ENCODE measurements at regions not wholly inside any gene's neighbourhood (a gene's known extent, or its start where the extent isn't known, plus 50 kb on each side); places are given as distances from the start of the nearest gene placed in this dataset.
"Not testable (repeated sequence)": the region's sequence is repeated elsewhere in the genome, so short reads cannot be mapped to it uniquely, and the experiment has no call there.

DNA sequence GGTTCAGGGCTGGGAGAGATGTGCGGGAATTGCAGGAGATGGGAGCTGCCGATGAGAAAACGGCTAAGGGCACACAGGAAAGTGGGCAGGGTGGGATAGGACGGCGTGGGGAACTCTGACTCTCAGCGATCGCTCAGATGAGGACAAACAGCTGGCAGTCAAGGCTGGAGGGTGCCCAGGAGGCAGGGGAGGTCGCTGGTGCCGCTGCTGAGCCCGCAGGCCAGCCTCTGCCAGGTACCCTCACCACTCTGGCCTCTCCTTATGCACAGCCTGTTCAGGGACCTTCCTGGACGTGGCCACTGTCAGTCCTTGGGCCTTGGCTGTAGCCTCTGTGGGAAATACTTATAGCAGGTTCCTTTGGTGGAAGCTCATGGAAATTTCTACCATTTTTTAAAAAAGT, 308.6 kb downstream of the TEX29 start:
- TF ChIP-seq, protein P1, sequence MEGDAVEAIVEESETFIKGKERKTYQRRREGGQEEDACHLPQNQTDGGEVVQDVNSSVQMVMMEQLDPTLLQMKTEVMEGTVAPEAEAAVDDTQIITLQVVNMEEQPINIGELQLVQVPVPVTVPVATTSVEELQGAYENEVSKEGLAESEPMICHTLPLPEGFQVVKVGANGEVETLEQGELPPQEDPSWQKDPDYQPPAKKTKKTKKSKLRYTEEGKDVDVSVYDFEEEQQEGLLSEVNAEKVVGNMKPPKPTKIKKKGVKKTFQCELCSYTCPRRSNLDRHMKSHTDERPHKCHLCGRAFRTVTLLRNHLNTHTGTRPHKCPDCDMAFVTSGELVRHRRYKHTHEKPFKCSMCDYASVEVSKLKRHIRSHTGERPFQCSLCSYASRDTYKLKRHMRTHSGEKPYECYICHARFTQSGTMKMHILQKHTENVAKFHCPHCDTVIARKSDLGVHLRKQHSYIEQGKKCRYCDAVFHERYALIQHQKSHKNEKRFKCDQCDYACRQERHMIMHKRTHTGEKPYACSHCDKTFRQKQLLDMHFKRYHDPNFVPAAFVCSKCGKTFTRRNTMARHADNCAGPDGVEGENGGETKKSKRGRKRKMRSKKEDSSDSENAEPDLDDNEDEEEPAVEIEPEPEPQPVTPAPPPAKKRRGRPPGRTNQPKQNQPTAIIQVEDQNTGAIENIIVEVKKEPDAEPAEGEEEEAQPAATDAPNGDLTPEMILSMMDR (conservative IDR thresholded peaks at IDR 0.05; ENCODE audit: control insufficient read depth, insufficient read depth, low read depth, low read length) = no peak
- DNase-seq (ENCODE audit: low read depth) = no peak
- H3K4me3 ChIP-seq (ENCODE audit: control insufficient read depth, low read depth, low read length) = no peak overlapping the region

DNA sequence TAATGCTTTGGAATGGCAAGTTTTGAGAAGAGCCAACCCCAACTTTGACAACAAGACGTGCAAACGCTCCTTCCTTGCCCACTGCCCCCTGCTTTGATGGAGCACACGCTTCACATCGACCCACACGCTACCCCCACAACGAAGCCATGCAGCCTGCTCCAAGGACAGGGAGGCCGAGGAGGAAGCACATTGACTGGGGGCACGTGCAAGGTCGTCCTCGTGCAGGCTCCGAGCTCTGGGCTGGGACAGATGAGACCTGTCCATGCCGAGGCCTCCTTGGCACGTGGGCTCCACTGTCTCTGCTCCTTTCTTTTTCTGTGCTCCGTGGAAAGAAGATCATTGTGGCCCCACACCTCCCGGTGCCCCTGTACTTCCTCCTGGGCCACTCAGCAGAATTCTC, 309.0 kb downstream of the TEX29 start:
- TF ChIP-seq, protein P1 (conservative IDR thresholded peaks at IDR 0.05; ENCODE audit: control insufficient read depth, insufficient read depth, low read depth, low read length) = no peak
- H3K4me3 ChIP-seq (ENCODE audit: control insufficient read depth, low read depth, low read length) = no peak overlapping the region
- no peak for DNase-seq (ENCODE audit: low read depth)

DNA sequence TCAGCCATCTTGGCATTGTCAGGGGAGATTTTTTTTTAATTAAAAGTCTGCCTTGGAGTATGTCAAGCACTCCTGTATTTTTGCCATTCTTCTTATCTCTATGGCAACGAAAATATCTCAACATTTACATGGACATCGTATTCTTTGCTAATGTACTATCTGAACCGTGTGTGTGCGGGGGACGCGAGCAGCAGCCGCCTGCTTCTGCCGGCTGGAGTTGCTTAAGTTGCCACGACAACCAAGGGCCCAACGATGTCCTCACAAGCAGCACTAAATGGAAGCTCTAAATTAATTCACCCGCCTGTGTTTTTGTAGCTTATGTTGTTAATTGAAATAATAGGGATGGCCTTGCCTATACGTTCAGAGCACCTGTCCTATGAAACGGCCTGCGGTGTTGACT, 309.5 kb downstream of the TEX29 start:
- TF ChIP-seq, protein P1 (conservative IDR thresholded peaks at IDR 0.05; ENCODE audit: control insufficient read depth, insufficient read depth, low read depth, low read length) = no peak
- no peak for DNase-seq (ENCODE audit: low read depth)
- no peak overlapping the region for H3K4me3 ChIP-seq (ENCODE audit: control insufficient read depth, low read depth, low read length)

DNA sequence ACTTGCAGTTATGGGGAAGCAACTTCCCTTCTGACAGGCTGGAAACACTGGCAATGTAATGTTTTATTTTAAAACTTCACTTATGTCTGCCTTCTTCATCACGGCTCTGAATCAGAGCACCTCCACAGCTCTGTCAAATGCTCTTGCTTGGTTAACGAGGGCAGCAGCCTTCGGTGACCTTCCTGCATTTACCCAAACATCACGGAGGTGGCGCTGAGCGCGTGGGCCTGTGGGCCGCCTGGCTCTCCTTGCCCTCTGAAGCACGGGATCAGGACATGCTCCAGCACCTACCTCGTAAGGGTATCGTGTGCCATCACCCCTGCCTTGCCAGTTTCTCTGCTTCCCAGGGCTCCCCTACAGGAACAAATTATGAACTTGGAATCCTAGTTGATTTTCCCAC, 310.0 kb downstream of the TEX29 start:
- no peak overlapping the region for H3K4me3 ChIP-seq (ENCODE audit: control insufficient read depth, low read depth, low read length)
- TF ChIP-seq, protein P1 (conservative IDR thresholded peaks at IDR 0.05; ENCODE audit: control insufficient read depth, insufficient read depth, low read depth, low read length) = no peak
- DNase-seq (ENCODE audit: low read depth) = no peak

DNA sequence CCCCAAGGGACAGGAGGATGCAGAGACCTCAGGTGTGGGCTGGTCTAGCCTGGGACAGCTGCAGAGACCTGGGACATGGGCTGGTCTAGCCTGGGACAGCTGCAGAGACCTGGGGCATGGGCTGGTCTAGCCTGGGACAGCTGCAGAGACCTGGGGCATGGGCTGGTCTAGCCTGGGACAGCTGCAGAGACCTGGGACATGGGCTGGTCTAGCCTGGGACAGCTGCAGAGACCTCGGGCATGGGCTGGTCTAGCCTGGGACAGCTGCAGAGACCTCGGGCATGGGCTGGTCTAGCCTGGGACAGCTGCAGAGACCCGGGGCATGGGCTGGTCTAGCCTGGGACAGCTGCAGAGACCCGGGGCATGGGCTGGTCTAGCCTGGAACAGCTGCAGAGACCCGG, 310.8 kb downstream of the TEX29 start:
- not testable (repeated sequence) for DNase-seq (ENCODE audit: low read depth); H3K4me3 ChIP-seq (ENCODE audit: control insufficient read depth, low read depth, low read length)

DNA sequence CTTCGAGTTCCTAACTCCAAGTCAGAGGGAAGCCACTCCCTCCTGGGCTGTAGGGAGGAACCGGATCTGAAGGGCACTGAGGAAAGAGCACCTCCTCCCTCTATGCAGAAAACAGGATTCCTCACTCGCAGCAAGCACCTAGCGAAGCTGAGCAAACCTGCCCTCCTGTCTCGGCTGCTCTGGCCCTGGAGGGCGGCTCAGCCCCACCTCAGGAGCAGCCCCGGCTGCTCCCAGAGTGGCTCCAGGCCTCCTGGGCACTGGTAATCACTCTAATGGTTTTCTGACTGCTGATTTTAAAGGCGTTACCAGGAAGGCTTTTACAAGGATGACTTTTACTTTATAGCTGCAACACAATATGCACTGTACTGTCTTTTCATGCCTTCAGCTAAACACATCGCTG, 312.5 kb downstream of the TEX29 start:
- no peak for DNase-seq (ENCODE audit: low read depth)
- no peak overlapping the region for H3K4me3 ChIP-seq (ENCODE audit: control insufficient read depth, low read depth, low read length)
- TF ChIP-seq, protein P1 (conservative IDR thresholded peaks at IDR 0.05; ENCODE audit: control insufficient read depth, insufficient read depth, low read depth, low read length) = no peak

DNA sequence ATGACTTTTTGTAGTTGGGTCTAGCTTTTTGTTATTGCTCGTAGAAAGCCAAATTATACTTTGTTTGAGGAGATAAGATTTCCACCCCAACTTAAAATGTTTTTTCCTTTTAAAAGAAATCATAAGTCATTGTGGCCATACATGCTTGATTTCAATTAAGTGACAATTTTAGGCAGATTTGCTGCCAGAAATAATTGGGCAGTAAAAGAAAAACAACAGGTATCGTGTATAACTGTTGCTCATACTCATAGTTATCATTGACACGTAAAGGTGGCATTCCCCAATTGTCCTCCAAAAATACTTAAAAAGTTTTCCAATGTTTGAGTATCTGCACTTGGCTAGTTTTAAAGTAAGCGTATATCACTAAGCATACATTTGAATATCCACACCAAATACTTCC, 313.0 kb downstream of the TEX29 start:
- H3K4me3 ChIP-seq (ENCODE audit: control insufficient read depth, low read depth, low read length) = no peak overlapping the region
- no peak for DNase-seq (ENCODE audit: low read depth)
- TF ChIP-seq, protein P1 (conservative IDR thresholded peaks at IDR 0.05; ENCODE audit: control insufficient read depth, insufficient read depth, low read depth, low read length) = no peak
